Activated naive CD8-positive, alpha-beta T cell treated with anti-CD3 and anti-CD28 coated beads, Interleukin-2, amount 50 U/mL, for 16 hours (primary cell): ENCODE measurements at regions not wholly inside any gene's neighbourhood (a gene's known extent, or its start where the extent isn't known, plus 50 kb on each side); places are given as distances from the start of the nearest gene placed in this dataset.

ENCODE experiments used
- DNase-seq: peaks from one replicate; pipeline ENCODE4 v3.0.0-alpha.2; 2020; ENCODE audit warnings: low read depth, low spot score

DNA sequence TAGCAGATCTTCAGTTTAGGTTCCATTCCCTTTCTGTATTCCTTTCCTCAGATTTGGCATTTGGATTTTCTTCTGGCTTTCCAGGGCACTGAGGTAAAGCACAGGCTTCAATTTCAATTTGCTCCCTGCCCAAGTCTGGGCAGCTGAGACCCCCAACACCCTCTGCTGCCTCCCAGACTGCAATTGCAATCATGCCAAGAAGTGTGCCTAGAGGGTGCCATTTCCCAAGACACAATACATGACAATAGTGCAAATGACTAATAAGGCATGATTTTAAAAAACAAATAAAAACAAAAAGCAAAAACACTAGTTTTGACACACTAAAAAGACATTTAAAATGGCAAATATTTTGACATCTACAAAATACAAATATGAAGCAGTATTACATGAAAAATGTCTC is 364.8 kb downstream of the EPM2A start:
- DNase-seq, result no peak

DNA sequence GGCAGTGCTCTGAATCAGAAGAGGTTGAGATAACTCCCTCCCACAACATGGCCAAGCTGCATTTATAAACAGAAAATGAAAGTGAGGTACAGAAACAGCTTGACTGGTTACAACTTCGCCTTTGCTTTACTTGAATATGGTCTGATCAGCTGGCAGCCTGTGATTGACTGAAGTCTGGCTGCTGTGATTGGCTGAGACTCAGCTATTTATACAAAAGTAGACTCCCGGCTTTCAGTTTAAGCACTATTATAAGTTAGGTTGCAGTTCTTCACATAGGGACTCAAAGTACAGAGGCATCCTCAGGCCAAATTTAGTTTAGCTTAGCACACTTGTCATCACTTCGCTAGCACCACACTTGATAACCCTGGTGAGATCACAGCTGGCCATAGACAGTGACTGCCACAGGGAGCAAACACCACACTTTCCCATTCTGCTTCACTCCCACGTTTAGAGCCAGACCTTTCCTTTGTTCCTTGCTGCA is 362.6 kb downstream of the EPM2A start:
- no peak for DNase-seq

DNA sequence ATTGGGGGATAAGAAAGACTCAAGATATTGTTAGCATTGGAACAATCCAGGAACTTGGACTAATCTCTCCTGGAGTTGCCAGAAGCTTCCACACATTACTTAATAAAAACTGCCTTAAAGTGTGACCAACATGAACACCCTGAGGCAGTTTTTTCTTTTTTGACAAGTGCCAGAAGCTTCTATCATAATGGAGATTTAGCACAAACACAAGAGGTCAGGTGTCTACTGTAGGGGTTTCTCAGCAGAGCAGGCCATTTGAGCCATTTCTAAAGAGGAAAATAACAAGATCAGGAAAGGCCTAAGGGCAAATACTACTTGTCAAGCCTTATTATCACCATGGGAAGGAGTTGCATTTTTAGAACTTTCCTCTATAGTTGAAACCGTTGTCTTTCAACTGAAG is 361.5 kb downstream of the EPM2A start:
- DNase-seq, result no peak

DNA sequence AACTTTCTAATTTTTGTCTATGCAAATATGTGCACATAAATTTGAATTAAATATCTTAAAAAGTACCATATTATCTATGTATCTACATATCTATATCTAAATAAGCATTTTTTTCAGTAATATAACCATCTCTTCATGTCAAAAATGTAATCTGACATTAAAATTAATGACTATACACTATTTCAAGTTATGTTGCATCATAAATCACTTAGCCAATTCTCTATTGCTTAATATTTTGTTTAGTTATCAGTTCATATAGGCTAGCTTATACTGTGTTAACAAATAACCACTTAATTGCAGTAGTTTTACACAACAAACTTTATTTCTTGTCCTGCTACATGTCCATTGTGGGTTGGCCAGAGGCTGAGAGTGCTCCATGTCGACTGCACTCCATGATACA is 360.8 kb downstream of the EPM2A start:
- no peak for DNase-seq

GRCh38 chr6:145375502-145375901 is 359.8 kb downstream of the EPM2A start:
- no peak for DNase-seq

DNA sequence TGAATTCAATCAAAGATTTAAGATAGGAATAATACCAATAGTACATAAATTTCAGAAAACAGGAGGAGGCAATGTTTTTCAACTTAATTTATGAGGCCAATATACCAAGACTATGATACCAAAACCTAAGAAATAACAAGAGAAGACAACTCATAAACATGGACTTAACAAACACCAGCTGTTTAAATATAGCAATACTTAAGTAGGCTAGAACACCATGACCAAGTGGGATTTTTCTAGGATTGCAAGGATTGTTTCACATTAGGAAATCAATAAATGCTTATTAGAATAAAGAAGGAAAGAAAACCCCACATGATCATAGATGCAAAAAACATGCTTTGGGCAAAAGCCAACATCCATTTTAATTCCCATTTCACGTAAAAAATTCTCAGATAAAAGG is 355.1 kb downstream of the EPM2A start:
- DNase-seq, result no peak

GRCh38 chr6:145381941-145382340 is 353.4 kb downstream of the EPM2A start:
- no peak for DNase-seq

DNA sequence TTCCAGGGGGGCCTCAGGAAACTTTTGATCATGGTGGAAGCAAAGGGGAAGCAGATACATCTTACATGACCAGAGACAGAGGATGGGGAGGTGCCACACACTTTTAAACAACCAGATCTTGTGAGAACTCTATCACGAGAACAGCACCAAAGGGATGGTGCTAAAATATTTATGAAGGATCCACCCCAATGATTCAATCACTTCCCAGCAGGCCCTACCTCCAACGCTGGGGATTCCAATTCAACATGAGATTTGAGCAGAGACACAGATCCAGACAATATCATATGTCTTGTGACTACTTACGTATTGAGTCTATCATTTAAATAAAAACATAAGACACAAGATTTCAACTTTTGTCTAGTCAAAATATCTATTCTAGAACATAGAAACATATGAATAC is 351.9 kb downstream of the EPM2A start:
- no peak for DNase-seq

DNA sequence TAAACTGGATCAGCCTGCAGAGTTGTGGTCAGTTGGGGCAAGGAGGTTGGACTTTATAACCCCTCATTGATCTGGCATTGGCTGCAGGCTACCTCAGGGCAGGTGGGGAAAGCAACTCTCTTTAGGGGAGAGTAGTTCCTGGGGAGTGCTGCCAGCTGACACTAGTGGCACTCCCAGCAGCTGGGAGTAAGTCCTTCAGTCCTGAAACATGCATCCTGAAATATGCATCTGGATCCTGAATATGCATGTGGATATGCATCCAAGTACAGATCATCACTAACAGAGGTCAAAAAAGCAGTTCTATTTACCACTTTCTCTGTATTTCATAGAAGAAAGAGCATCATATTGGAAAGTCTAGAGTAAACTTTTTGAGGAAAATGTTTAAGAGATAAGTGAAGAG is 350.8 kb downstream of the EPM2A start:
- DNase-seq, result no peak

DNA sequence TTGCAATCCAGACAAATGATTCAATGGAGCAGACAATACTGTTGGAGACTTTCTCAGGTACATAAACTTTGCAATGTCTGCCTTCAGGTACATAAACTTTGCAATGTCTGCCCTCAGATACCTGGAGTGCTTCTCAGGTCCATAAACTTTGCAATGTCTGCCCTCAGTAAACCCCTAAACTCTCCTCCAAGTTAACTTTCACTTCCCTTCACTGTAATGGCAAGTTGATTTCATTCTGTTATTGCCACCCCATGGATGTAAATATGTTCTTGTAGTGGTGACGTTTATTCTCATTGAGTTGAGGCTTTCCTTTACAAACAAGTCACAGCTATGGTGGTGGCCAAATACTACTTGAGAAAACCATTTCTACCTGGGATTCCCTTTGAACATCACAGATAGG is 338.8 kb downstream of the EPM2A start:
- DNase-seq, result no peak

DNA sequence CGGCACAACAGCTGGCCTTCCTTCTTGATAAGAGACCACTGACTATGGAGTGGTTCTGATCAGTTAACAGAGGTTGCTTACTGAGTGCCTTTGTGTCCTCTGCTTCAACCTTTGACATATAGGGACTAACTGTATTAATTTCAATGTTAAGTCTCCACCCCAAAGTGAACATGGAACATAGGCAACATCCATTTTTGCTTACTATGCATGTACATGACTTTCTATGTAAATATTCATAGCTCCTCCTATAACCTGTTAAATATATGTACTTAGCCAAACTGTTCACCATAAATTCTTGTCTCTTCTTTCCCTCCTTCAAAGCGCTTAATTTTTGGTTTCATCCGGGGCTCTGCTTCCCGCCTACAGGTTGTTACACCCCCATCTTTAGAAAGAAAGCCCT is 334.8 kb downstream of the EPM2A start:
- DNase-seq, result no peak

- no peak for DNase-seq
Measured at GRCh38 chr6:145405006-145405551, 330.2 kb downstream of the EPM2A start.

GRCh38 chr6:145406783-145407182 is 328.5 kb downstream of the EPM2A start:
- no peak for DNase-seq

DNA sequence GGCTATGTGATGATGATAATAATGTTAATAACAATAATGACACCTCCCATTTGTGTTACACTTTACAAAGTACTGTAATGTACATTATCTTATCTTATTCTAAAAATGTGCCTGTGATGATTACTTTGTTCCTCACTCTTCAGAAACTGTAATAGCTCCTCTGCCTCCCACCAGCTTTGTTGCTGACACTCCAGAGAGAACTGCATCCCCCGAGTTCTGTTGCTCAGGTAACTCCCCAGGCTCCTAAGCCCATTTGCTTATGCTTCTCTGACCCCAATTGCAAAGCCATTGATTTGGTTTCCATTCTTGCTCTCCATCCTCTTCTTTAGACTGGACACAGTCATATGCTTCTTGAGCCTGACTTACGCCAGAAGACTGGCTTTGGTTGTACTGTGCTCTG is 319.7 kb downstream of the EPM2A start:
- DNase-seq, result no peak

- no peak for DNase-seq
Measured at GRCh38 chr6:145420599-145420998, 314.7 kb downstream of the EPM2A start.

DNA sequence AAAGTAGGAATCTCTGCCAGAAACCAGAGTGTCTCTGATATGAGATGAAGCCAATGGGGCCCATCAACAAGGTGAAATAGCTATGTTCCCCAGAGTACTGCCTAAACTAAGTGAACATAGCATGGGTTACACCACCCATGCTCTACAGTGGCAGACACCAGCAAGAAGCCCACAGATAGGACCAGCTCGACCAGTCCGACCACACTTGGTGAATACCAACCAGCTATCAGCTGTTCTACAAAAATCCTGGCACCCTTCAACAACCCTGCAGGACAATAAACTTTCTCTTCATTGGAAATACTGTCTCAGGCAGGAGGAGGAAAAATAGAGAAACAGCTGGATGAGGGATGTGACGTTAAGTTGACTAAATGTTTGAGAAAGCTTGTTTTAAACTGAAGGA is 311.4 kb downstream of the EPM2A start:
- DNase-seq, result no peak

DNA sequence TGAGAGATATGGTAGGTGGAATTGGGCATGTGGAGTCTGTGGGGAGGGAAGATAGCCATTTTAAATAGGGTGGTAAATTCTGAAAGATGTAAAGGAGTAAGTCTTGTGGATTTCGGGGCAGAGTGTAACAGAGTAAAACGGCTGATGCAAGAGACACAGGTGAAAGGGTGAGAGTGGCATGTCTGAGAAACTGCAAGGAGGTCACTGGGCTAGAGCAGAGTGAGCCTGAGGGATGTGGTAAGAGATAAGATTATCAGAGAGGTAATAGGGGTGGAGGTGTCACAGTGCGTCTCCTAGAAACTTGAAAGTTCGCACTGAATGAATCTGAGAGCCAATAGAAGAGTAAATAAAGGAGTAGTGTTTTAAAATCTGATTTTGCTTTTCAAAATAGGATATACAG is 308.1 kb downstream of the EPM2A start:
- no peak for DNase-seq

- no peak for DNase-seq
Measured at GRCh38 chr6:145428706-145429105, 306.6 kb downstream of the EPM2A start.

DNA sequence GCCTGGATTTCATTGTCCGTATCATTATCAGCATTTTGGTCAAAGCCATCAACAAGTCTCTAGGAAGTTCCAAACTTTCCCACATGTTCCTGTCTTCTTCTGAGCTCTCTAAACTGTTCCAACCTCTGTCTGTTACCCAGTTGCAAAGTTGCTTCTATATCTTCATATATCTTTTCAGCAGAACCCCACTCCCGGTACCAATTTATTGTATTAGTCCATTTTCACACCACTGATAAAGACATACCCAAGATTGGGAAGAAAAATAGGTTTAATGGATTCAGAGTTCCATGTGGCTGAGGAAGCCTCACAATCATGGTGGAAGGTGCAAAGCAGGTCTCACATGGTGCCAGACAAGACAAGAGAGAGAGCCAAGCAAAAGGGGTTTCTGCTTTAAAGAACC is 293.2 kb downstream of the EPM2A start:
- DNase-seq, result no peak

GRCh38 chr6:145445674-145446073 is 289.6 kb downstream of the EPM2A start:
- DNase-seq, result no peak

DNA sequence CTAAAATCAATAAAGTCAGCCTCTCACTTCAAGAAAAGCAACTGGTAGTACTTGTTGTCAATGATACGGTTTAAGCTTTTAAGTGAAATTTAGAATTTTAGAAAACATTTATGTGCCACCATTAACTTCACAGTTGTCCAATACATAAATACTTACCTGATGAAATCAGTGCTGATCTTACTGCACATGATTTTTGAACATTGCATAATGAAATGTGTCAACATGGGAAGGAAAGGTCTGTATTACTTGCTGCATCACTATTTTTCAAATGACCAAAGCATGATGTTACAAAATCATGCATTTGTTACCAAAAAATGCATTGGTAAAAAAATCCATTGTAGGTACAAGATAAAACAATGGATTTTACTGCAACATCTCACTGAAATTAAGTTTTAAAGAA is 284.3 kb downstream of the EPM2A start:
- no peak for DNase-seq

DNA sequence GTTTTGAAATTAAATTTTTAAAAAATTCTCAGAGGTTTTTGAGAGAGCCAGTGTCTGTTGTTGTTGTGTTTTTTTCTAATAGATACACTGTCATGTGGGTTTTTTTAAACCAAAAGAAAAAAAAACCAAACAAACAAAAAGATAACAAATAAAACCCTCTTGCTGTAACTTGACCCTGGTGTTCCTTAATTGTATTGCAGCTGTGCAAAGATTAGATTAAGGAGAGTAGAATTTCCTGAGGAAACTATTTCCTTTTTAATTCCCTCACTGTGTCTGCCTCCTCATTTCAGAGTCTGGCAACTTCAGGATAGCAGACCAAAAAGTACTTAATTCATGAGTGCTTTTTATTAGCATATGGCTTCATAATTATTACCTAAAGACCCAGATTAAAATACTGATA is 281.9 kb downstream of the EPM2A start:
- no peak for DNase-seq

GRCh38 chr6:145454006-145454405 is 281.3 kb downstream of the EPM2A start:
- no peak for DNase-seq

DNA sequence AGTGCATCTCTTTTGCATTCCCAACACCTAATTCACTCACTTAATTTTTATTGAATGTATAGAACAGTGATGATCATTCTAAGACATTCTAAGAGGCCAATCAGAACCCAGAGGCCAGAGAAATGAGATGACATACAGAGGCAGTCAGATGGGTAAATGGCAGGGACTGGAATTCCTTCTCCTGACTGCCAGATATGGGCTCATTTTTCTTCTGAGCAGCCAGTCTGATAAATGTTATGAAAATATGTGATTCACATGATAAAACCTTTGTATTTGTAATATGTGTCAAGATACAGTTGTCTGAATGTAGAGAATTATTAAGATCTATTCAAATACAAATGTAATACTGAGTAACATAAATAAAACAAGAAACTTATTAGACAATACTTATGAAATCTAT is 277.8 kb downstream of the EPM2A start:
- DNase-seq, result no peak
